GM19468 (cell line): ENCODE measurements at regions not wholly inside any gene's neighbourhood (a gene's known extent, or its start where the extent isn't known, plus 50 kb on each side); places are given as distances from the start of the nearest gene placed in this dataset.

ENCODE experiments used
- ATAC-seq: cut with Tn5 transposase; IDR thresholded peaks from one replicate; pipeline ENCODE4 v1.9.1; 2021; ENCODE audit warnings: mild to moderate bottlenecking, moderate library complexity, moderate number of reproducible peaks; ENCODE audit not compliant: unreplicated experiment; ENCODE audit errors: extremely low read depth

- no peak for ATAC-seq
Measured at GRCh38 chr20:11059659-11060058, 385.9 kb upstream of the JAG1 start.

- ATAC-seq = no peak
Measured at GRCh38 chr20:11060423-11061185, 386.8 kb upstream of the JAG1 start.

GRCh38 chr20:11063444-11063843 is 389.6 kb upstream of the JAG1 start:
- no peak for ATAC-seq

GRCh38 chr20:11064946-11065345 is 391.1 kb upstream of the JAG1 start:
- ATAC-seq = no peak

- ATAC-seq = no peak
Measured at GRCh38 chr20:11067359-11067758, 393.6 kb upstream of the JAG1 start.

- ATAC-seq = no peak
Measured at GRCh38 chr20:11072982-11073381, 399.2 kb upstream of the JAG1 start.

GRCh38 chr20:11076434-11077105 is 402.8 kb upstream of the JAG1 start:
- no peak for ATAC-seq

GRCh38 chr20:11077226-11077625 is 403.4 kb upstream of the JAG1 start:
- ATAC-seq = no peak

GRCh38 chr20:11080010-11080409 is 406.2 kb upstream of the JAG1 start:
- no peak for ATAC-seq

GRCh38 chr20:11080781-11081377 is 407.1 kb upstream of the JAG1 start:
- ATAC-seq = no peak

GRCh38 chr20:11083841-11084240 is 410.0 kb upstream of the JAG1 start:
- ATAC-seq = no peak

- no peak for ATAC-seq
Measured at GRCh38 chr20:11084508-11084907, 410.7 kb upstream of the JAG1 start.

GRCh38 chr20:11086970-11087369 is 413.2 kb upstream of the JAG1 start:
- no peak for ATAC-seq

- ATAC-seq = no peak
Measured at GRCh38 chr20:11090751-11091150, 417.0 kb upstream of the JAG1 start.

- ATAC-seq = no peak
Measured at GRCh38 chr20:11091511-11091910, 417.7 kb upstream of the JAG1 start.

GRCh38 chr20:11092151-11092550 is 418.4 kb upstream of the JAG1 start:
- ATAC-seq = no peak

GRCh38 chr20:11094196-11094595 is 420.4 kb upstream of the JAG1 start:
- ATAC-seq = no peak

- no peak for ATAC-seq
Measured at GRCh38 chr20:11094711-11095110, 420.9 kb upstream of the JAG1 start.

- ATAC-seq = no peak
Measured at GRCh38 chr20:11098888-11099287, 425.1 kb upstream of the JAG1 start.

- no peak for ATAC-seq
Measured at GRCh38 chr20:11101243-11101642, 427.4 kb upstream of the JAG1 start.

- ATAC-seq = no peak
Measured at GRCh38 chr20:11101696-11102095, 427.9 kb upstream of the JAG1 start.
